Rectal smooth muscle tissue (tissue), 1 donor: ENCODE measurements at regions not wholly inside any gene's neighbourhood (a gene's known extent, or its start where the extent isn't known, plus 50 kb on each side); places are given as distances from the start of the nearest gene placed in this dataset.

Experiments used
- H3K27ac ChIP-seq: one replicate; pipeline ENCODE4 v1.7.0; 2013; ENCODE audit warnings: low read depth, low read length, inconsistent platforms
- H3K27me3 ChIP-seq: one replicate; pipeline ENCODE4 v1.7.0; 2013; ENCODE audit warnings: low read length; ENCODE audit not compliant: control insufficient read depth, insufficient read depth
- H3K36me3 ChIP-seq: one replicate; pipeline ENCODE4 v1.7.0; 2013; ENCODE audit warnings: low read length; ENCODE audit not compliant: control insufficient read depth, insufficient read depth
- H3K4me1 ChIP-seq: one replicate; pipeline ENCODE4 v1.7.0; 2013; ENCODE audit warnings: low read length; ENCODE audit not compliant: control insufficient read depth, insufficient read depth
- H3K4me3 ChIP-seq: one replicate; pipeline ENCODE4 v1.7.0; 2013; ENCODE audit warnings: low read length
- H3K9ac ChIP-seq: one replicate; pipeline ENCODE4 v1.7.0; 2013; ENCODE audit warnings: low read length

DNA sequence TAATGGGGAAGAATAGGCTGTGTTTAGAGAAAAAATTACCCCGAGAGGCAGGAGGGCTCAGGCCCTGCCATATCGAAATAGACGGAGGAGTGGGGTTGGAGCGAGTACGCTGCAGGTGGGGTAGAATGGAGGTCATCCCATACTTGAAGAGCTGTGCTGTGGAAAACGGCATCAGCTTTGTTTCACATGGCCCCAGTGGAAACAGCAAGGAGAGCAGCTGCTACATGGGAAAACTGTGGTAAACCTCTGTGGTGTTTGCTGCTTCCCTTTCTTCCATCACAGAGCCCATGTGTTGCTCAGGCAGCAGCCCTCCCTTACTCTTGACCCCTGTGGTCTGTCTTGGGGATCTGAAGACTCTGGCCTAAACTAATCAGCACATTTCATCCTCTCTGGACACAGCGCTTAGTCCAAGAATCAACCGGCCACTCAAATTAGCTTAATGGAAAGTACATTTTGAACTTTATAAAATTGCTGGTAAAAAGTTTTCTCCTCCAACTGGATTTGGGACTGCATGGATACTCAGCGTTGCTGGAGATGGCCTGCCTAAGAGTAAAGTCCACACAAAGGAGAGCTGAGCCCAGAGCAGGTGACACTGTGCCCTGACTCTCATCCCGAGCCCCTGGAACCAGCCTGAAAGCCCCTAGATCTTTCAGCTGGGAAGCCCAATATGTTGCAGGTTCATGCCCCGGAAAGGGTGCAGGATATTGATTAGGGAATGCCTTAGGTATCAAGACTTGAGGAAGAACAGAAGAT lies 127.1 kb upstream of the GADD45A start:
- Histone ChIP-seq H3K4me3 (no peak overlapping the region), H3K27me3 (no peaks in the 10 kb centered on the region), H3K27ac (no peak overlapping the region), H3K4me1 (no peaks in the 10 kb centered on the region), H3K9ac (no peak overlapping the region), H3K36me3 (no peaks in the 10 kb centered on the region)

DNA sequence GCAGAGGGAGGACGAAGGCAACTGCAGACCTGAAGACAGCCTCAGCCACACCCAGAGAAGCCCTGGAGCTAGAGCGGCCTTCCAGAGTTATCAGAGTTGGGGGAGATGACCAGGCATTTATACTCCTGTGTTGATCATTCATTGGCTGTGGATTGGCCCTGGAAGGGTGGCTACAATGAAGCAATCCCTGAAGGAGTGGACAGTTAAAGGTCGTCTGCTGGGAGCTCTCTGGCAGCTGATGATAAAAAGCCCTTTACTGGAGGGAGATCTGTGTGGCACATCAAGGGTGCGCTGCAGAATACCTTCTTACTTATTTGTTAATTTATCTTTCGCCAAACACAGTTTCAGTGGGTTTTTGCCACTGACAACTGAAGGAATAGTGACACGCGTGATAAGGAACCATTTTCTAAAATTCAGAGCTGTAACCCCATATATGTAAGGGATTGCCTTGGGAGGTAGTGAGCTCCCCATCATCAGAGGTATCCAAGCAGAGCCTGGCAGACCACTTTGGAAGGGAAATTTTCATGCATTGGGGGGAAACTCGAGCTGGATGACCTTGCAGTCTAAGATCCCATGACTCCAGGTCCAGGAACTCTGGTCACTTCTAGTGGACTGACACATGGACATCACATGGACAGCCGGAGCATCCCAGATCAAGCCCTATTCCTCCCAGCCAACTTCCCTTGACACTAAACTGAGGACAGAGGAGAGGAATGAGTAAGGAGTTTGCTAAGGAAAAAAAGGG lies 126.4 kb upstream of the GADD45A start:
- H3K27ac ChIP-seq, result no peak overlapping the region
- no peak overlapping the region for H3K4me3 ChIP-seq
- H3K9ac ChIP-seq, result no peak overlapping the region
- H3K27me3 ChIP-seq, result no peaks in the 10 kb centered on the region
- H3K4me1 ChIP-seq, result no peaks in the 10 kb centered on the region
- H3K36me3 ChIP-seq, result no peaks in the 10 kb centered on the region

DNA sequence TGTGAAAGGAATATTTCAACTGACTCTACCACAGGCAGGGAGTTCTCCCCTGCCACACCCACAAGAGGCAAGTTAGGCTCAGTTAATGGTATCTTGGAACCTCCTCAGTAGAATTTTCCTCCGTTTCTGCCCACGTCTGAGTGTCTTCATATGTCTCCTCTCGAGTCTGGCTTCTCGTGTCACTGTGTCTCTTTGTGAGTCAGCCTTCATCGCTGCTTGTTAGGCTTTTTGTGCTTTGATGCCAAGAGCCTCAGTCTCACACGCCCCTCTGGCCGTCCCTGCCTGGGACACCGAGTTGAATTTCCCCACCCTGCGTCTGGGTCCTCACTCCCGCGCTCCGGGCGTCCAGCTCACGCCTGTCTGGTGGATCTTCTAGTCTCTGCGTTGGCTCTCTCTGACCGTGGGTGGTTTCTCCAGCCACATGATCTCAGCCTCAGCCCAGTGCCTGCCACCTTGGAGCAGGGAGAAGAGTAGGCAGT lies 125.7 kb upstream of the GADD45A start:
- Histone ChIP-seq H3K4me3 (no peak overlapping the region), H3K9ac (no peak overlapping the region), H3K4me1 (no peaks in the 10 kb centered on the region), H3K36me3 (no peaks in the 10 kb centered on the region), H3K27me3 (no peaks in the 10 kb centered on the region), H3K27ac (no peak overlapping the region)

DNA sequence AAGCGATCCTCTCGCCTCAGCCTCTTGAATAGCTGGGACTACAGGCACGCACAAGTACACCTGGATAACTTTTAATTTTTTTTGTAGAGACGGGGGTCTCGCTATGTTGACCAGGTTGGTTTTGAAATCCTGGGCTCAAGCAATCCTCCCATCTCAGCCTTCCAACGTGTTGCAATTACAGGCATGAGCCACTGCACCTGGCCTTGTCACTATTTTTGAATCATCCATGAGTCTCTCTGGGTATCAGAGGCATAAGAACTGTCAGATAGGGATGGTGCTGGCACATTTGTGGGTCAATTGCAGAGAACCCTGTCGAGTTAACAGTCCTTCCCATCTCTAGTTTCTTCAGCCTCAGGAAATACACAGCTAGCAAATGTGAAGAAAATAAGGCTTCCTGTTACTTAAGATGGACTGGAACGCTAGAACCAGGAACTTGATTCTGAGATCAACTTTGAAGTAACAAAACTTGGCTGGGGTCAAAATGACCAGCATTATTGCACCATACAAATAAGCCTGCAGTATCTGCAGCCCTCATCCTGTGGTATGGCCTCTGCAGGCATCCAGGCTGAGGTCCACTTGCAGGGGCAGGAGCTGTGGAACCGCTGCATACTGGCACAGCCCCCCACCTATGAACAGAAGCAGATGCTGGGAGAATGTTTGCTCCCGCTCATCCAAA lies 124.3 kb upstream of the GADD45A start:
- Histone ChIP-seq H3K4me1 (no peaks in the 10 kb centered on the region), H3K27ac (no peak overlapping the region)

DNA sequence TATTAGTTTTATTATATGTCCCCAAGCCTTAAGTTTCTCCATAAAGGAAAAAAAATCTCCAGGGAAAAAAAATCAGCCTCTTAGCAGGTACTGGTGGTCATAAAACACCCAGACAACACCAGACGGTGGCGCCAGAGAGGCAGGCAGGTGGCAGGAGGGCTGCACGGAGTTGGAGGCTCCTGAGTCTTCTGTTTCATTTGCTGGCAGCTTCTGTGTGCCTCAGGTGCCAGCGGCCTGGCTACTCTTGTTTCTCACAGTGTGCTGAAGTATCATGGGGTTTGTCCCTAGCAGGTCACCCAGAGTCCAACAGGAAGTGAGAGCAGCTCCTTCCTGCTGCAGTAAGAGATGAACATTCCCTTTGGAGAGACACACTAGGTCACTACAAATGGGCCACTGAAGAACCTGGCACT lies 123.3 kb upstream of the GADD45A start:
- Histone ChIP-seq H3K4me1 (no peaks in the 10 kb centered on the region), H3K36me3 (no peaks in the 10 kb centered on the region), H3K27me3 (no peaks in the 10 kb centered on the region), H3K9ac (no peak overlapping the region), H3K4me3 (no peak overlapping the region), H3K27ac (no peak overlapping the region)

More for the DNA sequence above, 124.3 kb upstream of the GADD45A start:
- H3K27me3 ChIP-seq, result no peaks in the 10 kb centered on the region
- no peaks in the 10 kb centered on the region for H3K36me3 ChIP-seq
- H3K9ac ChIP-seq, result no peak overlapping the region
- H3K4me3 ChIP-seq, result no peak overlapping the region

DNA sequence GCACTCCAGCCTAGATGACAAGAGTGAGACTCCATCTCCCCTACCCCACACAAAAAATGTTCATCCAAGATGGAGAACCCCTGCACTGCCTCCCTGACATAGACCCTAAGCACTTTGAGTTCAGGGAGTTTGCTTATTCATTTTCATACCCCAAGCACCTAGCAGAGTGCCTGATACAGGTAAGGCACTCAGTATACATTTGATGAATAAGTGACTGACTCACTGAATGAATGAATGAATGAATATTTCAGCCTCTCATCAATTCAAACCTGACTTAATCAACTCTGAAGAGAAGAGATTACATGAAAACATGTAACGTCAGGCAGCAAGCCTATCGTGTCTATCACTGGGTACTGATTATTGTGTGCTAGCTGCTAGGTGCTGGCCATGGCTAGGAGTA lies 121.3 kb upstream of the GADD45A start:
- Histone ChIP-seq H3K4me3 (no peak overlapping the region), H3K27ac (no peak overlapping the region), H3K4me1 (no peaks in the 10 kb centered on the region), H3K27me3 (no peaks in the 10 kb centered on the region), H3K36me3 (no peaks in the 10 kb centered on the region), H3K9ac (no peak overlapping the region)

DNA sequence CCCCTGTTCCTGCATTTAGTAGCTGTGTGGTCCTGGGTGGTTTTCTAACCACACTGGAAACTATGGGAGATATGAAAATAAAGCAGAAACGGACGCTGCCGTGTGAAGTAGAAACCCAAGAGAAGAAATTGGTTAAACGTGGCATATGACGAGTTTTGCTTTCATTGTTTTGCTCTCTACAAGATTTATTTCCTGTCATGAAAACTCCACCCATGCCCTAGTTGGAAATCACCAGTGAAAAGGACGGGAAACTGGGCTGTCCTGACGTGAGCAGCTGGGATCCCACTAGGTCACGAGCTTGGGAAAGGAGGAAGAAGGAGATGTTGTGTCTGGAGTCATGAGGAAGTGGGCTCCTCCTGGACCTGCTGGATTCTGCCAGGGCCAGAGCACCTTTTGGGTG lies 120.8 kb upstream of the GADD45A start:
- Histone ChIP-seq H3K9ac (no peak overlapping the region), H3K27ac (no peak overlapping the region), H3K4me1 (no peaks in the 10 kb centered on the region), H3K27me3 (no peaks in the 10 kb centered on the region), H3K36me3 (no peaks in the 10 kb centered on the region), H3K4me3 (no peak overlapping the region)

DNA sequence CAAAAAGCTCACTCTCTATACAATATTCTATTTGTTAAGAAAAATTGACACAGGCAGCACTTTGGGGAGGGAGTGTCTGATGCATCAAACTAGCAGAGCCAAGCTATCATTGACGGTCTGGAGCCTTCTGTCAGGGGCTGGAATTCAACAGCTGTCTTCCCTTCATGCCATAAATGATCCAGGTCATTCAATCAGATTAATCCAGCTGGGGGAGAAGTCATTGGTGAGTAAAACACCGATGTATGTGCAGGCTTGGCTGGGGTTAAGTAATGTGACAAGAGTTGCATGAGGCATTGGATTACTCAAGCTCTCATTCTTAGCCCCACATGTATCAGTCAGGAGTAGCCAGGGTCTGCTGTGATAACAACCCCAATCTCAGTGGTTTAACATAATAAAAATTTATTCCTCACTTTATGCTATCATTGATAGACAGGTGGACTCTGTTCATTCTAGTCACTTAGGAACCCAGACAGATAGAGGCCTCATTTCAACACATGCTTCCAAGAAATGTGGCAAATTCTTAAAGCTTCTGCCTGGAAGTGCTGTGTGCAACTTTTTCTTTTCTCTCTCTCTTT lies 118.1 kb upstream of the GADD45A start:
- Histone ChIP-seq H3K36me3 (no peaks in the 10 kb centered on the region), H3K27me3 (no peaks in the 10 kb centered on the region), H3K9ac (no peak overlapping the region), H3K27ac (no peak overlapping the region), H3K4me1 (no peaks in the 10 kb centered on the region), H3K4me3 (no peak overlapping the region)

DNA sequence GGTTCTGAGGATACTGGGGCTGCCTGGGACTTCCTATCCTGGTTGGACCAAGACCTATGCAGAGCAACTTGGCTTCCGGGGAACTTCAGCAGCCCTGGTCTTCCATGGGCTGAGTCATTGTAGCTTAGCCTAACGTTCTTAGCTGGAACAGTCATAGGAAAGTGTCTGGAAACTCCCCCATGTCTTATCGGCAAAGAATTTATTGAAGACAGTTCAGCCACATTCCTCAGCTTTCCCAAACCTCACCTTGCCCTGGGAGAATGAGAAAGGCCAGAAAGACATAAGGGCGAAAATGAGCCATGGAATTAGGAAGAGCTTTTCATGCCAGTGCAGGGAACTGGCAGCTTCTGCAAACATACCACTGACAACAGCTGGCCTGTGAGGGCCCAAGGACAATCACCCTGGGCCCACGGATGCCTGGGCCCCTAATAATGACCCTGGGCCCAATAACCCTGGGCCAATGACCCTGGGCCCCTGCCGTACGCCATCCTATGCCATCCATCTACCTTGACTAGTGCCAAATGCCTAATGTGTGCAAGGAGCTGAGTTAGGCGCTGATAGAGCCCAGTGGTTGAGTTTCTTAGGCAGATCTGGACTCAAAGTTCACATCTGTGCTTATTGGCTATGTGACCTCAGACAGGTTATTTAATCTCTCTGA lies 114.4 kb upstream of the GADD45A start:
- Histone ChIP-seq H3K36me3 (no peaks in the 10 kb centered on the region), H3K4me3 (no peak overlapping the region), H3K27me3 (no peaks in the 10 kb centered on the region), H3K4me1 (no peaks in the 10 kb centered on the region), H3K27ac (no peak overlapping the region), H3K9ac (no peak overlapping the region)

DNA sequence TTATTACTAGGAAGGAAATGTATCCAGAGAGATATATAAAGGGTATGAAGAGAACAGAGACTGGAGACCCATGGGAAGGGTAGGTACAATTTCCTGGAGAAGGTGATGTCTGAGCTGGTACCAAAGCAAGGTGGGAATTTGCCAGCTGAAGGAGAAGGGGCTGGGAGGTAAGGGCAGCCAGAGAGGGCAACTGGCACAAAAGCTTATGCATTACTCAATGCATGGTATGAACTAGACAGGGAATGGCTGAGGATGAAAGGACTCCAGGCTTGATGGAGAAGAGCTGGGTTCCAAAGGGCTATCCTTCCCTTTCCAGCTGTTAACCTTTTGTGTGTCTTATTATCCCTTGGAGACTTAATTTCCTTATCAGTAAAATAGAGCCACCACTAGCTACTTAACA lies 113.6 kb upstream of the GADD45A start:
- H3K36me3 ChIP-seq, result no peaks in the 10 kb centered on the region
- H3K4me1 ChIP-seq, result no peaks in the 10 kb centered on the region
- no peak overlapping the region for H3K9ac ChIP-seq
- no peak overlapping the region for H3K27ac ChIP-seq
- H3K27me3 ChIP-seq, result no peaks in the 10 kb centered on the region
- no peak overlapping the region for H3K4me3 ChIP-seq

DNA sequence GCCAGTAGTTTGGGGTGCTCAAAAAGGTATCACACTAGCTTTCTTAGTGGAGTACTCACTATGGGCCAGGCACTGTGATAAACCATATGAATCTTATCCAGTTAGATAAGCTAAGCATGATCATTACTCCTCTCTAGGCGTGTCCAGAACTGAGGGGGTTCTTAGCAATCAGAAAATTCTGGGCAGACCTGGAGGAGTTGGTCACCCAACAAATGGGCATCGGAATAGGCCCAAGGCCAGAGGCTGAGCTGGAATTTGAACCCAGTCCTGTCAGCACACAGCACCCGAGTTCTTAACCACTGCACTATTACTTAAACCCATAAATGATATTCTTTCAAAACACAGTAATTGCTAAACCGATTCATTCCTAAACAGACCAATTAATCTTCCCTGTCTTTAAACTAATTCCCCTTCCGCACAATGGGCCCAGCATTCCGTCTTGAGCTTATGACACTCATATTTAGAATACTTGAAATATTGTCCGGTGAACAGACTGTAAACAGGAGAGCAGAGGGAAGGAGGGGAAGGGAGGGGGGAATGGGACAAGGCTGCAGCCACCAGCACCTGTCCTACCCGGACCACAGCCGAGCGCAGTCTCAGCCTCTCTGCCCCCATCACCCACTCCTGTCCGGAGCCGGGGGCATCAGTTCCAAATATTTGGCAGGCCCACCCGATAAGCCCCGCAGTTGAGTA lies 113.0 kb upstream of the GADD45A start:
- H3K4me1 ChIP-seq, result no peaks in the 10 kb centered on the region
- H3K36me3 ChIP-seq, result no peaks in the 10 kb centered on the region
- H3K9ac ChIP-seq, result no peak overlapping the region
- H3K27ac ChIP-seq, result no peak overlapping the region
- no peak overlapping the region for H3K4me3 ChIP-seq
- no peaks in the 10 kb centered on the region for H3K27me3 ChIP-seq
